ENCODE measurements at regions not wholly inside any gene's neighbourhood (a gene's known extent, or its start where the extent isn't known, plus 50 kb on each side); places are given as distances from the start of the nearest gene placed in this dataset.

GRCh38 chr4:162586266-162586665, 422.5 kb upstream of the FSTL5 start:
- peaks cover 3% of the 10 kb centered on the region for H3K4me1 ChIP-seq (ENCODE audit: insufficient read depth)
- no peaks in the 10 kb centered on the region for H4K20me1 ChIP-seq (replicated peaks; ENCODE audit: insufficient read depth)
- no peaks in the 10 kb centered on the region for H3F3A ChIP-seq (replicated peaks; ENCODE audit: low read depth)
- no peaks in the 10 kb centered on the region for H3K9me2 ChIP-seq (ENCODE audit: insufficient read depth)
- no peak overlapping the region for H3K27ac Mint-ChIP-seq
- H3K36me3 Mint-ChIP-seq (ENCODE audit: low read depth), result no peaks in the 10 kb centered on the region
- no peaks in the 10 kb centered on the region for H3K4me1 Mint-ChIP-seq
- no peak overlapping the region for H3K4me3 ChIP-seq
- no peak overlapping the region for H3K27ac ChIP-seq (ENCODE audit: low read depth)
- TF ChIP-seq STAT1 (IDR thresholded peaks at IDR 0.05; ENCODE audit: unreplicated experiment) (no peak), ZNF331 (CRISPR knock-in tag; IDR thresholded peaks at IDR 0.05; ENCODE audit: low read depth) (no peak), REST (IDR thresholded peaks at IDR 0.05; ENCODE audit: unreplicated experiment) (no peak), EZH2phosphoT487 (IDR thresholded peaks at IDR 0.05; ENCODE audit: unreplicated experiment) (no peak), ETS1 (IDR thresholded peaks at IDR 0.05) (no peak), JUNB (IDR thresholded peaks at IDR 0.05; ENCODE audit: unreplicated experiment) (no peak), ZNF462 (CRISPR knock-in tag; IDR thresholded peaks at IDR 0.05) (no peak), CREB1 (CRISPR knock-in tag; IDR thresholded peaks at IDR 0.05; ENCODE audit: low read depth) (no peak), CTCF (conservative IDR thresholded peaks at IDR 0.05; ENCODE audit: low read depth in 2 of 2) (no peak), POLR2AphosphoS5 (IDR thresholded peaks at IDR 0.05; ENCODE audit: low read depth) (no peak), ZNF114 (CRISPR knock-in tag; IDR thresholded peaks at IDR 0.05) (no peak), EZH2 (IDR thresholded peaks at IDR 0.05; ENCODE audit: low read depth, unreplicated experiment) (no peak), NANOG (IDR thresholded peaks at IDR 0.05; ENCODE audit: borderline replicate concordance) (no peak)
- H3K9me3 Mint-ChIP-seq, result no peaks in the 10 kb centered on the region
- H3K27me3 Mint-ChIP-seq (ENCODE audit: insufficient read depth, low read depth, poor library complexity), result no peaks in the 10 kb centered on the region
- no peak overlapping the region for H3K4me2 ChIP-seq
- H2AFZ ChIP-seq, result no peak overlapping the region
- DNase-seq (ENCODE audit: low spot score) (no peak), ATAC-seq (no peak)
- no peak overlapping the region for H3K4me3 Mint-ChIP-seq
- no peaks in the 10 kb centered on the region for H3K36me3 ChIP-seq (ENCODE audit: insufficient read depth)
- no peaks in the 10 kb centered on the region for H3K79me2 ChIP-seq (replicated peaks; ENCODE audit: insufficient read depth)
- H3K27me3 ChIP-seq (ENCODE audit: insufficient read depth), result no peaks in the 10 kb centered on the region
